Osteocyte (in vitro differentiated cells): ENCODE measurements at regions not wholly inside any gene's neighbourhood (a gene's known extent, or its start where the extent isn't known, plus 50 kb on each side); places are given as distances from the start of the nearest gene placed in this dataset.
"Not testable (repeated sequence)": the region's sequence is repeated elsewhere in the genome, so short reads cannot be mapped to it uniquely, and the experiment has no call there.

ENCODE experiments used
- DNase-seq: peaks from one replicate; pipeline ENCODE4 v3.0.0; 2021; ENCODE audit warnings: mixed read lengths; ENCODE audit not compliant: unreplicated experiment; ENCODE audit errors: extremely low spot score
- H3K27ac Mint-ChIP-seq: one replicate; pipeline ENCODE4 v1.8.0; 2021; ENCODE audit warnings: mild to moderate bottlenecking, mixed read lengths; ENCODE audit not compliant: unreplicated experiment
- H3K27me3 Mint-ChIP-seq: one replicate; pipeline ENCODE4 v1.8.0; 2021; ENCODE audit warnings: mixed read lengths; ENCODE audit not compliant: unreplicated experiment
- H3K36me3 Mint-ChIP-seq: one replicate; pipeline ENCODE4 v1.8.0; 2021; ENCODE audit warnings: mixed read lengths; ENCODE audit not compliant: unreplicated experiment
- H3K4me1 Mint-ChIP-seq: one replicate; pipeline ENCODE4 v1.8.0; 2021; ENCODE audit warnings: mixed read lengths; ENCODE audit not compliant: unreplicated experiment
- H3K4me3 Mint-ChIP-seq: one replicate; pipeline ENCODE4 v1.8.0; 2021; ENCODE audit warnings: mild to moderate bottlenecking, moderate library complexity, mixed read lengths; ENCODE audit not compliant: unreplicated experiment
- H3K9me3 Mint-ChIP-seq: one replicate; pipeline ENCODE4 v1.8.0; 2021; ENCODE audit warnings: mixed read lengths; ENCODE audit not compliant: unreplicated experiment
- TF ChIP-seq, protein P1 (sequence below): fragments of 200-600 bp; sonication (generic); IDR thresholded peaks from 2 replicates; pipeline ENCODE4 v1.5.0; 2021; ENCODE audit warnings: antibody characterized with exemption, mild to moderate bottlenecking, moderate library complexity

- Mint-ChIP-seq H3K27me3 (no peaks in the 10 kb centered on the region), H3K4me1 (peaks cover 60% of the 10 kb centered on the region), H3K9me3 (peaks cover 7% of the 10 kb centered on the region), H3K4me3 (no peak overlapping the region), H3K36me3 (no peaks in the 10 kb centered on the region), H3K27ac (peak overlapping the region; percentile 88)
- DNase-seq: no peak
- TF ChIP-seq, protein P1, sequence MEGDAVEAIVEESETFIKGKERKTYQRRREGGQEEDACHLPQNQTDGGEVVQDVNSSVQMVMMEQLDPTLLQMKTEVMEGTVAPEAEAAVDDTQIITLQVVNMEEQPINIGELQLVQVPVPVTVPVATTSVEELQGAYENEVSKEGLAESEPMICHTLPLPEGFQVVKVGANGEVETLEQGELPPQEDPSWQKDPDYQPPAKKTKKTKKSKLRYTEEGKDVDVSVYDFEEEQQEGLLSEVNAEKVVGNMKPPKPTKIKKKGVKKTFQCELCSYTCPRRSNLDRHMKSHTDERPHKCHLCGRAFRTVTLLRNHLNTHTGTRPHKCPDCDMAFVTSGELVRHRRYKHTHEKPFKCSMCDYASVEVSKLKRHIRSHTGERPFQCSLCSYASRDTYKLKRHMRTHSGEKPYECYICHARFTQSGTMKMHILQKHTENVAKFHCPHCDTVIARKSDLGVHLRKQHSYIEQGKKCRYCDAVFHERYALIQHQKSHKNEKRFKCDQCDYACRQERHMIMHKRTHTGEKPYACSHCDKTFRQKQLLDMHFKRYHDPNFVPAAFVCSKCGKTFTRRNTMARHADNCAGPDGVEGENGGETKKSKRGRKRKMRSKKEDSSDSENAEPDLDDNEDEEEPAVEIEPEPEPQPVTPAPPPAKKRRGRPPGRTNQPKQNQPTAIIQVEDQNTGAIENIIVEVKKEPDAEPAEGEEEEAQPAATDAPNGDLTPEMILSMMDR: no peak
Observed at GRCh38 chr15:81889485-81889881, 156.3 kb downstream of the MEX3B start.

- Mint-ChIP-seq H3K4me3 (no peak overlapping the region), H3K9me3 (peaks cover 7% of the 10 kb centered on the region), H3K27me3 (no peaks in the 10 kb centered on the region), H3K27ac (peak overlapping the region; percentile 88), H3K36me3 (peaks cover 2% of the 10 kb centered on the region), H3K4me1 (peaks cover 56% of the 10 kb centered on the region)
- no peak for DNase-seq
- TF ChIP-seq, protein P1: no peak
Observed at GRCh38 chr15:81888748-81889484, 156.9 kb downstream of the MEX3B start.

- no peaks in the 10 kb centered on the region for H3K27me3 Mint-ChIP-seq
- peaks cover 7% of the 10 kb centered on the region for H3K9me3 Mint-ChIP-seq
- DNase-seq: no peak
- TF ChIP-seq, protein P1: no peak
- peaks cover 48% of the 10 kb centered on the region for H3K4me1 Mint-ChIP-seq
- H3K4me3 Mint-ChIP-seq: no peak overlapping the region
- peak overlapping the region; percentile 88 for H3K27ac Mint-ChIP-seq
- H3K36me3 Mint-ChIP-seq: peaks cover 2% of the 10 kb centered on the region
Observed at GRCh38 chr15:81887912-81888311, 157.9 kb downstream of the MEX3B start.

DNA sequence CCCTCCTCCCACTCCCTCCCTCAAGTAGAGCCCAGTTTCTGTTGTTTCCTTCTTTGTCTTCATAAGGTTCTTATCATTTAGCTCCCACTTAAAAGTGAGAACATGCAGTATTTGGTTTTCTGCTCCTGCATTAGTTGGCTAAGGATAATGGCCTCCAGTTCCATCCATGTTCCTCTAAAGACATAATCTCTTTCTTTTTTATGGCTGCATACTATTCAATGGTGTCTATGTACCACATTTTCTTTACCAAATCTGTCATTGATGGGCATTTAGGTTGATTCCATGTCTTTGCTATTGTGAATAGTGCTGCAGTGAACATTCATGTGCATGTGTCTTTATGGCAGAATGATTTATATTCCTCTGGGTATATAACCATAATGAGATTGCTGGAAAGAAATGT lies 158.6 kb downstream of the MEX3B start:
- not testable (repeated sequence) for DNase-seq, H3K4me3 Mint-ChIP-seq, H3K36me3 Mint-ChIP-seq, H3K27me3 Mint-ChIP-seq, H3K9me3 Mint-ChIP-seq
- Mint-ChIP-seq H3K27ac (peak overlapping the region; percentile 88), H3K4me1 (peaks cover 45% of the 10 kb centered on the region)

DNA sequence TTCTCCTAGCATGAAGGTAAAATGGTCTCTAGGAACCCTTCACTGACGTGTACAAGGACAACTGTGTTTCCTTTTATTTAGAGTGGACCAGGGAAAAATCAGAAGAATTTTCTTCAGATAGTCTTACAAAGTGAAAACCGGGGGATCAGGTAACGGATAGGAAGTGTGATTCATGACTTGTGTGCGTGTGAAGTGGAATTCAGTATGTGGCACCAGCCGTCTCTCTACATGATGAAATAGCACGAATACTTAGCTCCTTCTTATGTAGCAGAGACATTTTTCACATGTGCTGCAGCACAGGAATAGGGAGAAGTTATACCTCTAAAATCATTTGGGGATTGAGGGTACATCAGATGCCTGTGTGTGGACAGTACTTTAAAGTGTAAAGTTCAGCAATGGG lies 159.2 kb downstream of the MEX3B start:
- peak overlapping the region; percentile 88 for H3K27ac Mint-ChIP-seq
- H3K27me3 Mint-ChIP-seq: no peaks in the 10 kb centered on the region
- TF ChIP-seq, protein P1: no peak
- H3K4me1 Mint-ChIP-seq: peaks cover 45% of the 10 kb centered on the region
- DNase-seq: no peak
- peaks cover 2% of the 10 kb centered on the region for H3K36me3 Mint-ChIP-seq
- peaks cover 7% of the 10 kb centered on the region for H3K9me3 Mint-ChIP-seq
- no peak overlapping the region for H3K4me3 Mint-ChIP-seq
